ENCODE measurements at regions not wholly inside any gene's neighbourhood (a gene's known extent, or its start where the extent isn't known, plus 50 kb on each side); places are given as distances from the start of the nearest gene placed in this dataset.

DNA sequence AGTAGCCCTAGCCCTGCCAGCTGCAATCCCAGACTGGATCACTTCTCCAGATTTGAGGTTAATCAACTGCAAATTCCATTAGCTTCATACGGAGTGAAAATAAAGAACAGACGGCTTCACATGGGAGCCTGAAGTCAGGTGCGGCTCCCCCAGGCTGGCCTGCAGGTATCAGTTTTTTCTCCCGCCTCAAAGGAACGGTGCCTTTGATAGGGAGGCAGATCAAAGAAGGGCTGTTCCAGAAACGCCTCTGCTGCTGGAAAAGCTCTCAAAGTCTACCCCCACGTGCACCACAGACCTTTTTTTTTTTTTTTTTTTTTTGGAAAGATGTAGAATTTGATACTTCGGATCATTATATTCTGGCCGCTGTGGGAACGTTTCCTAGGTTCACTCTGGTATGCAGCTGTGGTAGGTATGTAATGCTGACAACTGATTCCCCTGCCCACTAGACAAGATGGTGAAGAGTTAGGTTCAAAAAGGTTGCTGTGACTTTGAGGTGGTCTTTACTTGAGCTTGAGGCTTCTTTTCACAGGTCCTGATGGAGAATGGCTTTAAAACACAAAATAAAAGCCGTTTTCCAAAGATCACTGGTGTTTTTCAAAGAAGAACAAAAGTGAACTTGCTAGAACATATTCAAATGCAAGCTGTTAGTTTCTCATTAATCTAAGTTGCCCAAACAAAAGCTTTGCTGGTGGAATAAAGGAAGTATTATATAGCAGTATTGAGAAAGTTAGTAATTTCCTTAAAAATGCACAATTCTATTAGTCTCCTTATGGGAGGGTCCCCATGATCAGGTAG, 189.0 kb upstream of the NFIA start:
- H3K27ac ChIP-seq (ENCODE audit: low read depth in 1 of 2, low read length in 2 of 2) = no peak overlapping the region
- no peaks in the 10 kb centered on the region for H3K36me3 ChIP-seq (ENCODE audit: control insufficient read depth in 4 of 4, insufficient read depth in 3 of 4, low read depth in 1 of 4, low read length in 3 of 4)
- DNase-seq (ENCODE audit: low spot score) = no peak
- H3K9me3 ChIP-seq (ENCODE audit: control insufficient read depth in 4 of 4, low read length in 3 of 4) = no peaks in the 10 kb centered on the region
- no peak overlapping the region for H3K4me3 ChIP-seq (ENCODE audit: low read depth in 1 of 3, low read length in 3 of 3)
- whole genome bisulfite sequencing = 49% methylated on average over 11 of the region's 11 CpGs
- TF ChIP-seq JUND (IDR thresholded peaks at IDR 0.05) (no peak), HNF4A (conservative IDR thresholded peaks at IDR 0.05) (no peak), TAF1 (conservative IDR thresholded peaks at IDR 0.05) (no peak)
- TF ChIP-seq, protein P1, sequence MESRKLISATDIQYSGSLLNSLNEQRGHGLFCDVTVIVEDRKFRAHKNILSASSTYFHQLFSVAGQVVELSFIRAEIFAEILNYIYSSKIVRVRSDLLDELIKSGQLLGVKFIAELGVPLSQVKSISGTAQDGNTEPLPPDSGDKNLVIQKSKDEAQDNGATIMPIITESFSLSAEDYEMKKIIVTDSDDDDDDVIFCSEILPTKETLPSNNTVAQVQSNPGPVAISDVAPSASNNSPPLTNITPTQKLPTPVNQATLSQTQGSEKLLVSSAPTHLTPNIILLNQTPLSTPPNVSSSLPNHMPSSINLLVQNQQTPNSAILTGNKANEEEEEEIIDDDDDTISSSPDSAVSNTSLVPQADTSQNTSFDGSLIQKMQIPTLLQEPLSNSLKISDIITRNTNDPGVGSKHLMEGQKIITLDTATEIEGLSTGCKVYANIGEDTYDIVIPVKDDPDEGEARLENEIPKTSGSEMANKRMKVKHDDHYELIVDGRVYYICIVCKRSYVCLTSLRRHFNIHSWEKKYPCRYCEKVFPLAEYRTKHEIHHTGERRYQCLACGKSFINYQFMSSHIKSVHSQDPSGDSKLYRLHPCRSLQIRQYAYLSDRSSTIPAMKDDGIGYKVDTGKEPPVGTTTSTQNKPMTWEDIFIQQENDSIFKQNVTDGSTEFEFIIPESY (IDR thresholded peaks at IDR 0.05) = no peak
- no peak overlapping the region for H3K9ac ChIP-seq (ENCODE audit: low read depth in 1 of 2, low read length in 2 of 2)
- H3K4me1 ChIP-seq (ENCODE audit: control insufficient read depth in 4 of 4, insufficient read depth in 4 of 4, low read length in 3 of 4) = no peaks in the 10 kb centered on the region
- no peaks in the 10 kb centered on the region for H3K27me3 ChIP-seq (ENCODE audit: control insufficient read depth in 4 of 4, insufficient read depth in 4 of 4, low read length in 3 of 4)

DNA sequence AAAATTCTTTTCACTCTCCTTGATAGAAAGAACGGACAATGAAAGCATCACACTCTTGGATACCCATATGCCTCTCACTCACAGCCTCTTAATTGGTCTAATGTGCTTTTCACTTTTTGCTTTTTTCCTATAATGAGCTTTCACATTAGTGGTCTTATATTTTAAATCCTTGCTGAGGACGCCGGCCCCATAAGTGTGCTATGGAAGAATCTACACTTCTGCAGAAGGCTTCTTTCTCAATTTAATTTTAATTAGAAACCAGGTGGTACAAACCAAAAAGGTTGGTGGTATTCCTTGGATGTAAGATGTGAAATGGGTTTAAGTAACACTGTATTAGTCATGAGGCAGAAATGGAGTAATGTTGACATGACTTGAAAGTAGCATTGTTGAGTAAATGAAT, 190.6 kb upstream of the NFIA start:
- no peak overlapping the region for H3K9ac ChIP-seq (ENCODE audit: low read depth in 1 of 2, low read length in 2 of 2)
- H3K4me3 ChIP-seq (ENCODE audit: low read depth in 1 of 3, low read length in 3 of 3) = no peak overlapping the region
- no peaks in the 10 kb centered on the region for H3K36me3 ChIP-seq (ENCODE audit: control insufficient read depth in 4 of 4, insufficient read depth in 3 of 4, low read depth in 1 of 4, low read length in 3 of 4)
- no peak overlapping the region for H3K27ac ChIP-seq (ENCODE audit: low read depth in 1 of 2, low read length in 2 of 2)
- no peaks in the 10 kb centered on the region for H3K27me3 ChIP-seq (ENCODE audit: control insufficient read depth in 4 of 4, insufficient read depth in 4 of 4, low read length in 3 of 4)
- WGBS = 91% methylated on average over 3 of the region's 3 CpGs
- no peaks in the 10 kb centered on the region for H3K4me1 ChIP-seq (ENCODE audit: control insufficient read depth in 4 of 4, insufficient read depth in 4 of 4, low read length in 3 of 4)
- no peaks in the 10 kb centered on the region for H3K9me3 ChIP-seq (ENCODE audit: control insufficient read depth in 4 of 4, low read length in 3 of 4)
- DNase-seq (ENCODE audit: low spot score) = no peak
- TF ChIP-seq JUND (IDR thresholded peaks at IDR 0.05) (no peak), HNF4A (conservative IDR thresholded peaks at IDR 0.05) (no peak), YY1 (IDR thresholded peaks at IDR 0.05) (no peak), EGR1 (IDR thresholded peaks at IDR 0.05; ENCODE audit: low read depth in 2 of 2) (no peak), FOXA2 (IDR thresholded peaks at IDR 0.05) (no peak), RXRA (IDR thresholded peaks at IDR 0.05) (no peak), TAF1 (conservative IDR thresholded peaks at IDR 0.05) (no peak), FOXA1 (IDR thresholded peaks at IDR 0.05) (no peak), SP1 (IDR thresholded peaks at IDR 0.05) (no peak), NR2F2 (IDR thresholded peaks at IDR 0.05) (no peak), GABPA (IDR thresholded peaks at IDR 0.05 in 1 of 2, conservative IDR thresholded peaks at IDR 0.05 in 1 of 2) (no peak), HNF4G (IDR thresholded peaks at IDR 0.05) (no peak)
- TF ChIP-seq, protein P2, sequence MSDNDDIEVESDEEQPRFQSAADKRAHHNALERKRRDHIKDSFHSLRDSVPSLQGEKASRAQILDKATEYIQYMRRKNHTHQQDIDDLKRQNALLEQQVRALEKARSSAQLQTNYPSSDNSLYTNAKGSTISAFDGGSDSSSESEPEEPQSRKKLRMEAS (IDR thresholded peaks at IDR 0.05) = no peak
- TF ChIP-seq, protein P3, sequence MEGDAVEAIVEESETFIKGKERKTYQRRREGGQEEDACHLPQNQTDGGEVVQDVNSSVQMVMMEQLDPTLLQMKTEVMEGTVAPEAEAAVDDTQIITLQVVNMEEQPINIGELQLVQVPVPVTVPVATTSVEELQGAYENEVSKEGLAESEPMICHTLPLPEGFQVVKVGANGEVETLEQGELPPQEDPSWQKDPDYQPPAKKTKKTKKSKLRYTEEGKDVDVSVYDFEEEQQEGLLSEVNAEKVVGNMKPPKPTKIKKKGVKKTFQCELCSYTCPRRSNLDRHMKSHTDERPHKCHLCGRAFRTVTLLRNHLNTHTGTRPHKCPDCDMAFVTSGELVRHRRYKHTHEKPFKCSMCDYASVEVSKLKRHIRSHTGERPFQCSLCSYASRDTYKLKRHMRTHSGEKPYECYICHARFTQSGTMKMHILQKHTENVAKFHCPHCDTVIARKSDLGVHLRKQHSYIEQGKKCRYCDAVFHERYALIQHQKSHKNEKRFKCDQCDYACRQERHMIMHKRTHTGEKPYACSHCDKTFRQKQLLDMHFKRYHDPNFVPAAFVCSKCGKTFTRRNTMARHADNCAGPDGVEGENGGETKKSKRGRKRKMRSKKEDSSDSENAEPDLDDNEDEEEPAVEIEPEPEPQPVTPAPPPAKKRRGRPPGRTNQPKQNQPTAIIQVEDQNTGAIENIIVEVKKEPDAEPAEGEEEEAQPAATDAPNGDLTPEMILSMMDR (IDR thresholded peaks at IDR 0.05; ENCODE audit: low read depth, low read length, missing input control) = no peak
- TF ChIP-seq, protein P1 (IDR thresholded peaks at IDR 0.05) = no peak
- TF ChIP-seq, protein P4, sequence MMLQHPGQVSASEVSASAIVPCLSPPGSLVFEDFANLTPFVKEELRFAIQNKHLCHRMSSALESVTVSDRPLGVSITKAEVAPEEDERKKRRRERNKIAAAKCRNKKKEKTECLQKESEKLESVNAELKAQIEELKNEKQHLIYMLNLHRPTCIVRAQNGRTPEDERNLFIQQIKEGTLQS (IDR thresholded peaks at IDR 0.05) = no peak
